SK-N-SH (cell line): ENCODE measurements at regions not wholly inside any gene's neighbourhood (a gene's known extent, or its start where the extent isn't known, plus 50 kb on each side); places are given as distances from the start of the nearest gene placed in this dataset.

Source experiments
- CTCF ChIA-PET: fragments of 300-600, 350-600 bp; formaldehyde crosslinking; extraction: SDS; loops from one replicate; lab custom pipeline; 2021; lab: Yijun Ruan, JAX
- POLR2A ChIA-PET: fragments of 350-600 bp; sonication (Branson Sonifier 250); formaldehyde crosslinking; extraction: SDS; loops from one replicate; lab custom pipeline; 2020; ENCODE audit warnings: antibody characterized with exemption, inconsistent platforms; lab: Yijun Ruan, JAX
- DNase-seq: peaks from one replicate; pipeline ENCODE4 v3.0.0; 2012
- H2AFZ ChIP-seq: fragments of 200-600 bp; sonication (generic); 2 replicates; pipeline ENCODE4 v1.8.1; 2016; ENCODE audit warnings: antibody characterized with exemption, mild to moderate bottlenecking, low read depth
- H3F3A ChIP-seq: fragments of 200-600 bp; sonication (generic); replicated peaks from 2 replicates; pipeline ENCODE3; 2016; ENCODE audit warnings: antibody characterized with exemption, mild to moderate bottlenecking; ENCODE audit not compliant: insufficient read depth
- H3K27ac ChIP-seq, 2 experiments: fragments of 200-500 bp in 1 of 2; fragments of 200-600 bp in 1 of 2; sonication (Bioruptor generic) in 1 of 2; sonication (generic), shearing (Covaris generic) in 1 of 2; 2 replicates each; pipeline versions ENCODE4 v1.5.1 to v1.6.1; 2014 to 2016; ENCODE audit warnings: low read depth in 2 of 2, inconsistent platforms in 1 of 2, low read length in 1 of 2, mild to moderate bottlenecking in 1 of 2, mixed read lengths in 1 of 2
- H3K27me3 ChIP-seq: fragments of 200-600 bp; sonication (generic), shearing (Covaris generic); 2 replicates; pipeline ENCODE4 v1.6.1; 2016; ENCODE audit warnings: mixed run types; ENCODE audit not compliant: insufficient read depth
- H3K36me3 ChIP-seq, 2 experiments: fragments of 200-500 bp in 1 of 2; fragments of 200-600 bp in 1 of 2; sonication (Bioruptor generic) in 1 of 2; sonication (generic) in 1 of 2; replicated peaks in 1 of 2; 2 replicates each; pipeline versions ENCODE3 to v1.5.1; 2014 to 2016; ENCODE audit warnings: low read length in 1 of 2, mild to moderate bottlenecking in 1 of 2; ENCODE audit not compliant: insufficient read depth in 2 of 2, control insufficient read depth in 1 of 2
- H3K4me1 ChIP-seq, 2 experiments: fragments of 200-500 bp in 1 of 2; fragments of 200-600 bp in 1 of 2; sonication (Bioruptor generic) in 1 of 2; sonication (generic), shearing (Covaris generic) in 1 of 2; 2 replicates each; pipeline versions ENCODE4 v1.5.1 to v1.6.1; 2014 to 2016; ENCODE audit warnings: low read depth in 1 of 2, low read length in 1 of 2, mixed run types in 1 of 2; ENCODE audit not compliant: insufficient read depth in 2 of 2, control insufficient read depth in 1 of 2
- H3K4me2 ChIP-seq: fragments of 200-600 bp; sonication (generic), shearing (Covaris generic); 2 replicates; pipeline ENCODE4 v1.6.1; 2017; ENCODE audit warnings: mixed run types
- H3K4me3 ChIP-seq, 2 experiments: fragments of 200-500 bp in 1 of 2; fragments of 200-600 bp in 1 of 2; sonication (Bioruptor generic) in 1 of 2; sonication (generic), shearing (Covaris generic) in 1 of 2; 2 replicates each; pipeline versions ENCODE4 v1.5.1 to v1.8.1; 2014 to 2016; ENCODE audit warnings: low read depth in 2 of 2, inconsistent platforms in 1 of 2, low read length in 1 of 2, mild to moderate bottlenecking in 1 of 2, mixed read lengths in 1 of 2, moderate library complexity in 1 of 2
- H3K79me2 ChIP-seq: fragments of 200-600 bp; sonication (generic); 2 replicates; pipeline ENCODE4 v1.8.1; 2017; ENCODE audit warnings: mild to moderate bottlenecking; ENCODE audit not compliant: insufficient read depth
- H3K9ac ChIP-seq: fragments of 200-600 bp; sonication (generic); 2 replicates; pipeline ENCODE4 v1.6.1; 2017; ENCODE audit warnings: mixed run types
- H3K9me2 ChIP-seq: fragments of 200-600 bp; sonication (generic); 2 replicates; pipeline ENCODE4 v1.6.1; 2017; ENCODE audit warnings: mixed run types
- H3K9me3 ChIP-seq: fragments of 200-600 bp; sonication (generic); 2 replicates; pipeline ENCODE4 v1.6.1; 2017; ENCODE audit warnings: mixed run types, mild to moderate bottlenecking, moderate library complexity
- H4K20me1 ChIP-seq: fragments of 200-600 bp; sonication (generic); 2 replicates; pipeline ENCODE4 v1.6.1; 2017; ENCODE audit warnings: mild to moderate bottlenecking, mixed run types; ENCODE audit not compliant: insufficient read depth
- EP300 ChIP-seq, 2 experiments: IDR thresholded peaks; 2 replicates each; pipeline versions ENCODE4 v1.4.0 to v1.6.1; 2012; ENCODE audit warnings: borderline replicate concordance in 1 of 2, low read depth in 1 of 2, low read length in 1 of 2
- EZH2phosphoT487 ChIP-seq: fragments of 200-600 bp; sonication (generic); IDR thresholded peaks from 2 replicates; pipeline ENCODE4 v1.6.1; 2017; ENCODE audit warnings: low read depth, mixed run types, mild to moderate bottlenecking, antibody characterized with exemption, moderate library complexity, borderline replicate concordance
- FOSL2 ChIP-seq: IDR thresholded peaks from 2 replicates; pipeline ENCODE4 v1.4.0; 2012; ENCODE audit warnings: low read depth, mild to moderate bottlenecking, moderate library complexity, borderline replicate concordance
- FOXJ3 ChIP-seq: sonication (generic); formaldehyde crosslinking; IDR thresholded peaks from 2 replicates; pipeline ENCODE4 v1.5.1; 2020; ENCODE audit warnings: mild to moderate bottlenecking, missing genetic modification reagents
- FOXM1 ChIP-seq: IDR thresholded peaks from 2 replicates; pipeline ENCODE4 v1.4.0; 2012; ENCODE audit warnings: low read depth, mild to moderate bottlenecking
- GATA2 ChIP-seq: sonication (generic); formaldehyde crosslinking; IDR thresholded peaks from 2 replicates; pipeline ENCODE4 v1.5.0; 2020; ENCODE audit warnings: mild to moderate bottlenecking, missing genetic modification reagents
- JUND ChIP-seq: IDR thresholded peaks from 2 replicates; pipeline ENCODE4 v1.4.0; 2012
- NFIC ChIP-seq: IDR thresholded peaks from 2 replicates; pipeline ENCODE4 v1.4.0; 2012; ENCODE audit warnings: borderline replicate concordance
- NRF1 ChIP-seq: IDR thresholded peaks from 2 replicates; pipeline ENCODE4 v1.6.1; 2012; ENCODE audit warnings: low read depth, mild to moderate bottlenecking, low read length
- RCOR1 ChIP-seq: fragments of 150-350 bp; IDR thresholded peaks from 2 replicates; pipeline ENCODE4 v1.6.1; 2017; ENCODE audit warnings: antibody characterized with exemption, low read length
- TAF1 ChIP-seq: IDR thresholded peaks from 2 replicates; pipeline ENCODE4 v1.6.1; 2012; ENCODE audit warnings: low read depth, mild to moderate bottlenecking, low read length, moderate library complexity, borderline replicate concordance
- ZBTB33 ChIP-seq: IDR thresholded peaks from 2 replicates; pipeline ENCODE4 v1.4.0; 2012; ENCODE audit warnings: low read depth, borderline replicate concordance
- WGBS: methylation state at CpG from one replicate; pipeline ENCODE4 v1.1.6; 2017; ENCODE audit warnings: low lambda C conversion rate; 5-methylcytosine and 5-hydroxymethylcytosine counted together
- TF ChIP-seq, protein P1 (sequence below): IDR thresholded peaks from 2 replicates; pipeline ENCODE4 v1.4.0; 2012; ENCODE audit warnings: low read depth, borderline replicate concordance
- TF ChIP-seq, protein P2 (sequence below): fragments of 200-600 bp; sonication (generic); IDR thresholded peaks from 2 replicates; pipeline ENCODE4 v1.6.1; 2017; ENCODE audit warnings: antibody characterized with exemption, mild to moderate bottlenecking, moderate library complexity
- TF ChIP-seq, protein P3 (sequence below): fragments of 150-350 bp; IDR thresholded peaks from 2 replicates; pipeline ENCODE4 v1.6.1; 2017; ENCODE audit warnings: antibody characterized with exemption, low read length, low read depth, borderline replicate concordance

DNA sequence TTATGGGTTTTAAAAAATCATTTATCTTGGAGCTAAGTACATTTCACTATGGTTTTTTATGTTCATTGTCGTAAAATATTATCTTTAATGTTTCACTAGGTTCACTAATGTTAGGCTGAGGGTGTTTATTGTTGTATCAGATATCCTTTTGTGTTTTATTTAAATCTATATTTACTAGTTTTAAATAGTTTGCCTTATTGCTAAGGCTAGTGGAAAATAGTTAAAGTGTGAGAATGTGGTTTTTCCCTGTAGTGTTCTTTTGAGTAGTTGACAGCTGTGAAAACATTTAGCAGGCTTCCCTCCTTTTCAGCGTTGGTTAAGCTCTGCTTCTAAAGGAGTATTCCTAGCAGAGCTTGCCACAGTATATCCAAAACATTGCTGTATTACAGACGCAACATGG lies 139.0 kb downstream of the TM9SF2 start:
- Histone ChIP-seq H3K4me1 (no peaks in the 10 kb centered on the region), H4K20me1 (no peaks in the 10 kb centered on the region), H2AFZ (no peak overlapping the region), H3K79me2 (no peaks in the 10 kb centered on the region), H3K4me2 (no peak overlapping the region), H3K27me3 (no peaks in the 10 kb centered on the region), H3F3A (no peaks in the 10 kb centered on the region), H3K4me3 (no peak overlapping the region), H3K9me2 (no peaks in the 10 kb centered on the region), H3K9me3 (no peaks in the 10 kb centered on the region), H3K27ac (no peak overlapping the region), H3K36me3 (no peaks in the 10 kb centered on the region), H3K9ac (no peak overlapping the region)
- CTCF ChIA-PET, result interaction anchor here (1.0 to 1.5 kb wide), 2 partner anchors 15 to 16 kb away, joined by 4 to 7 read pairs; no protein-coding TSS in a partner anchor
- POLR2A ChIA-PET, result no interaction called here
- no peak for TF ChIP-seq FOXM1
- TF ChIP-seq, protein P1, sequence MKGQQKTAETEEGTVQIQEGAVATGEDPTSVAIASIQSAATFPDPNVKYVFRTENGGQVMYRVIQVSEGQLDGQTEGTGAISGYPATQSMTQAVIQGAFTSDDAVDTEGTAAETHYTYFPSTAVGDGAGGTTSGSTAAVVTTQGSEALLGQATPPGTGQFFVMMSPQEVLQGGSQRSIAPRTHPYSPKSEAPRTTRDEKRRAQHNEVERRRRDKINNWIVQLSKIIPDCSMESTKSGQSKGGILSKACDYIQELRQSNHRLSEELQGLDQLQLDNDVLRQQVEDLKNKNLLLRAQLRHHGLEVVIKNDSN, result no peak
- no peak for TF ChIP-seq GATA2 (CRISPR knock-in tag)
- no peak for TF ChIP-seq FOSL2
- no peak for TF ChIP-seq EP300 (IDR thresholded peaks at IDR 0.05; ENCODE audit: borderline replicate concordance in 1 of 2, low read depth in 1 of 2, low read length in 1 of 2)
- TF ChIP-seq RCOR1, result no peak
- TF ChIP-seq, protein P2, sequence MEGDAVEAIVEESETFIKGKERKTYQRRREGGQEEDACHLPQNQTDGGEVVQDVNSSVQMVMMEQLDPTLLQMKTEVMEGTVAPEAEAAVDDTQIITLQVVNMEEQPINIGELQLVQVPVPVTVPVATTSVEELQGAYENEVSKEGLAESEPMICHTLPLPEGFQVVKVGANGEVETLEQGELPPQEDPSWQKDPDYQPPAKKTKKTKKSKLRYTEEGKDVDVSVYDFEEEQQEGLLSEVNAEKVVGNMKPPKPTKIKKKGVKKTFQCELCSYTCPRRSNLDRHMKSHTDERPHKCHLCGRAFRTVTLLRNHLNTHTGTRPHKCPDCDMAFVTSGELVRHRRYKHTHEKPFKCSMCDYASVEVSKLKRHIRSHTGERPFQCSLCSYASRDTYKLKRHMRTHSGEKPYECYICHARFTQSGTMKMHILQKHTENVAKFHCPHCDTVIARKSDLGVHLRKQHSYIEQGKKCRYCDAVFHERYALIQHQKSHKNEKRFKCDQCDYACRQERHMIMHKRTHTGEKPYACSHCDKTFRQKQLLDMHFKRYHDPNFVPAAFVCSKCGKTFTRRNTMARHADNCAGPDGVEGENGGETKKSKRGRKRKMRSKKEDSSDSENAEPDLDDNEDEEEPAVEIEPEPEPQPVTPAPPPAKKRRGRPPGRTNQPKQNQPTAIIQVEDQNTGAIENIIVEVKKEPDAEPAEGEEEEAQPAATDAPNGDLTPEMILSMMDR, result no peak
- TF ChIP-seq FOXJ3, result no peak
- TF ChIP-seq EZH2phosphoT487, result no peak
- TF ChIP-seq TAF1, result no peak
- TF ChIP-seq, protein P3, sequence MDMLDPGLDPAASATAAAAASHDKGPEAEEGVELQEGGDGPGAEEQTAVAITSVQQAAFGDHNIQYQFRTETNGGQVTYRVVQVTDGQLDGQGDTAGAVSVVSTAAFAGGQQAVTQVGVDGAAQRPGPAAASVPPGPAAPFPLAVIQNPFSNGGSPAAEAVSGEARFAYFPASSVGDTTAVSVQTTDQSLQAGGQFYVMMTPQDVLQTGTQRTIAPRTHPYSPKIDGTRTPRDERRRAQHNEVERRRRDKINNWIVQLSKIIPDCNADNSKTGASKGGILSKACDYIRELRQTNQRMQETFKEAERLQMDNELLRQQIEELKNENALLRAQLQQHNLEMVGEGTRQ, result no peak
- no peak for TF ChIP-seq JUND
- no peak for TF ChIP-seq NRF1
- WGBS, result 77% methylated on average over 3 of the region's 3 CpGs
- DNase-seq, result no peak

- TF ChIP-seq, protein P1, result no peak
- TF ChIP-seq ZBTB33, result no peak
- no peak for TF ChIP-seq GATA2 (CRISPR knock-in tag)
- no peak for TF ChIP-seq NFIC
Observed at GRCh38 chr13:99639126-99639525, 137.9 kb downstream of the TM9SF2 start.

More at GRCh38 chr13:99639126-99639525, 137.9 kb downstream of the TM9SF2 start:
- Histone ChIP-seq H3K9ac (no peak overlapping the region), H3K9me3 (no peaks in the 10 kb centered on the region), H3K36me3 (no peaks in the 10 kb centered on the region), H3K4me1 (no peaks in the 10 kb centered on the region), H3K27me3 (no peaks in the 10 kb centered on the region), H3K4me3 (no peak overlapping the region), H3K9me2 (no peaks in the 10 kb centered on the region), H3F3A (no peaks in the 10 kb centered on the region), H3K79me2 (no peaks in the 10 kb centered on the region), H4K20me1 (no peaks in the 10 kb centered on the region), H3K27ac (no peak overlapping the region), H2AFZ (no peak overlapping the region), H3K4me2 (no peak overlapping the region)
- DNase-seq, result no peak
- CTCF ChIA-PET, result interaction anchor here (1.5 kb wide), 1 partner anchor 16 kb away, joined by 4 read pairs; no protein-coding TSS in a partner anchor
- WGBS, result 84% methylated on average over 4 of the region's 4 CpGs
- POLR2A ChIA-PET, result no interaction called here
